ENCODE measurements at regions not wholly inside any gene's neighbourhood (a gene's known extent, or its start where the extent isn't known, plus 50 kb on each side); places are given as distances from the start of the nearest gene placed in this dataset.

DNA sequence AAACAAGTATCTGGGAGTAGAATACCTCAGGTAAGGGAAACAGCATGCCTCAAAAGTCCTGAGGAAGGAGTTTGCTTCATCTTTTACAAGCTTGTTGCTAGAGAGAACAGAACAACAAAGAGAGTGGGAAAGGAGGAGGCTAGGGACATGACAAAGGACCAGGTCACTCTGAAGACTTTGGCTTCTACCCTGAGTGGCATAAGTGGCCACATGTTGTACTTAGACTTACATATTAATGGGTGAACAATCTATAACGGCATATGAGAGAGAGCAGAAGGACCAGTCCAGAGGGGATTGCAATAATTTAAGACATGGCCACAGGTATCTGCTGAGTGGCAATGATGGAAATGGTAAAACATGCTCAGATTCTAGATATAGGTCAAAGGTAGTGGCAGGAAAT is 668.3 kb upstream of the ADGRB3 start:
- no peak for TF ChIP-seq POLR2A (IDR thresholded peaks at IDR 0.05)
- TF ChIP-seq, protein P1, sequence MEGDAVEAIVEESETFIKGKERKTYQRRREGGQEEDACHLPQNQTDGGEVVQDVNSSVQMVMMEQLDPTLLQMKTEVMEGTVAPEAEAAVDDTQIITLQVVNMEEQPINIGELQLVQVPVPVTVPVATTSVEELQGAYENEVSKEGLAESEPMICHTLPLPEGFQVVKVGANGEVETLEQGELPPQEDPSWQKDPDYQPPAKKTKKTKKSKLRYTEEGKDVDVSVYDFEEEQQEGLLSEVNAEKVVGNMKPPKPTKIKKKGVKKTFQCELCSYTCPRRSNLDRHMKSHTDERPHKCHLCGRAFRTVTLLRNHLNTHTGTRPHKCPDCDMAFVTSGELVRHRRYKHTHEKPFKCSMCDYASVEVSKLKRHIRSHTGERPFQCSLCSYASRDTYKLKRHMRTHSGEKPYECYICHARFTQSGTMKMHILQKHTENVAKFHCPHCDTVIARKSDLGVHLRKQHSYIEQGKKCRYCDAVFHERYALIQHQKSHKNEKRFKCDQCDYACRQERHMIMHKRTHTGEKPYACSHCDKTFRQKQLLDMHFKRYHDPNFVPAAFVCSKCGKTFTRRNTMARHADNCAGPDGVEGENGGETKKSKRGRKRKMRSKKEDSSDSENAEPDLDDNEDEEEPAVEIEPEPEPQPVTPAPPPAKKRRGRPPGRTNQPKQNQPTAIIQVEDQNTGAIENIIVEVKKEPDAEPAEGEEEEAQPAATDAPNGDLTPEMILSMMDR (IDR thresholded peaks at IDR 0.05) = no peak
